GM21619 (cell line): ENCODE measurements at regions not wholly inside any gene's neighbourhood (a gene's known extent, or its start where the extent isn't known, plus 50 kb on each side); places are given as distances from the start of the nearest gene placed in this dataset.

ENCODE experiments used
- ATAC-seq: cut with Tn5 transposase; IDR thresholded peaks from one replicate; pipeline ENCODE4 v1.9.1; 2021; ENCODE audit not compliant: unreplicated experiment

DNA sequence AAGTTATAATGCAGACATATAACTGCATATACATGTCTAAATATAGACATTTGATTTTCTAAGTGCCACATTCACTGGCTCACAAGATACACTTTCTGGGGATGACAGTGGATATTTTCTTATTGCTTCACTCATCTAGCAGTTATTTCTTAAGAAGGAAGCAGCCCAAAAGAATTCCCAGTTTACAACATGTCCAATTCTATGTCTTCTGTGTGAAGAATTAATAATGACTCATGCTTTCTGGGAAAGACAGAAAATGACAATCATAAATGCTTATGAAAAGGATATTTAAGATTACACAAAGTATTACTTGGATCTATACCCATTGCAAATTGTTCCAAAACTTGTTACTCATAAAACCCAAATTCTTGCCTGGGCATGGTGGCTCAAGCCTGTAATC, 543.4 kb downstream of the SUCLA2 start:
- no peak for ATAC-seq

DNA sequence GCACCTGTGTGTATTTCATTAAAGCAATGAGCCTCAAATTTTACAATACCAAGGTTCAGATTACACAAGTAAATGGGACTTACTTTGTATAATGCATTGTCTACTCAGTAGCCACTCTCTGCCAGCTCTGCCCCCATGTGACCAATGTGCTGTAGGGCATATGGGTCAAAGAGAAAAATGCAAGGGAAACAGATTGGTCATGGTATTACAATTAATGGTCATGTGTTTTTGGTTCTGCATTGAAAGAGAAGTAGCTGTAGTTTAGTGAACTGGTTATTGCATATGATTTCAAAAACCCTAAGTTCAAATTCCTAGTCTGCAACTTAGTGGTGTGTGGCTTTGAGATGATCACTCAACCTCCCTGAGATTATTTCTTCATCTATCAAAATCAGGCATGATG, 545.4 kb downstream of the SUCLA2 start:
- no peak for ATAC-seq

DNA sequence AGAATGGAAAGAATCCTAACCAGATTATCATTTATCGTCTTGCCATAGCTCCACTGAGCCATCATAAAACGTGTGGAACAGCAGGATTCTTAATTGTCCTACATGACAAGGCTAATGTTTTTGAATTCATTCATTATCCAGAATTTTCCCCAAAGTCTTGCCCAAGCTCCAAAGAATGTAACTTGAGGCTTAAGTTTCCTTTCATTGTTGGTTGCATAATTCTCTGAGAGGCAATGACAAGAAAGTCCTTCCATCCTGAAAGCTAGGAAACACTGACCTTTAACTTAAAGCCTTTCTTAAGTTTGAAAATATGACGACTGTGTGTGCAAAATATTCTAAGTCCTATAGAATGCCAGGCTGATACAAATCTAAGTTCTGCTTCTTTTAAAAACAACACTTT, 546.1 kb downstream of the SUCLA2 start:
- ATAC-seq: no peak

DNA sequence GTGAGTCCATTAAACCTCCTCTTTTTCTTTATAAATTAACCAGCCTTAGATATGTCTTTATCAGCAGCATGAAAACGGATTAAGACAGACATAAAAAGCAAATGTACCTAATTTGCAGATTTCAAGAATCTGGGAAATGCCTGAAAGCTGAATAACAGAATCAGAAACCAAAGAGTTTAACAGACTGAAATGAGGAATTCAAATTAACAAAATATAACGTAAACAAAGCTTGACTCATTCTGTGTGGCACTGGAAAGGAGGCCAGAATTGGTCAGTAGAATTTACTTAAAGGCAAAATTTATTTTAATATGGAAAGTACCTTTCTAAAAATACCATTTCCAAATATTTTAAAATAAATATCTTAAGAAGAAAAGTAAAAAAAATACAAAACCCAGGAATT, 540.6 kb upstream of the HTR2A start:
- no peak for ATAC-seq

DNA sequence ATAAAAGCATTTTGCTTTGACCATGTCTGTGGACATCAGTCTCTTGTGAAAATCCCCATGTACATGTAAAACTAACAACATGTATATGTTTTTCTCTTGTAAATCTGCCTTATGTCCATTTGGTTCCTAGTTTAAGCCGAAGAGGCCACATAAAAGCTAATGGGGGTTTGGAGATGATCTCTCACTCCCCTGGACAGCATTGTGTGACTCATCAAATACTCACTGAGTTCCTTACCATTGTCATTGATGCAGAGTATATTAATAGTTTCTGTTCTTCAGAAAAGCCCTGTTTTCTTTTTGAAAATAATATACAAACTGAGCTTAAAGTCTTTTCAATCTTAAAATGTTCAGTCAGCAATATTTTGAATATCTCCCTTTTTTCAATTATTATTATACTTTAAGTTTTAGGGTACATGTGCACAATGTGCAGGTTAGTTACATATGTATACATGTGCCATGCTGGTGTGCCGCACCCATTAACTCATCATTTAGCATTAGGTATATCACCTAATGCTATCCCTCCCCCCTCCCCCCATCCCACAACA, 536.7 kb upstream of the HTR2A start:
- no peak for ATAC-seq

DNA sequence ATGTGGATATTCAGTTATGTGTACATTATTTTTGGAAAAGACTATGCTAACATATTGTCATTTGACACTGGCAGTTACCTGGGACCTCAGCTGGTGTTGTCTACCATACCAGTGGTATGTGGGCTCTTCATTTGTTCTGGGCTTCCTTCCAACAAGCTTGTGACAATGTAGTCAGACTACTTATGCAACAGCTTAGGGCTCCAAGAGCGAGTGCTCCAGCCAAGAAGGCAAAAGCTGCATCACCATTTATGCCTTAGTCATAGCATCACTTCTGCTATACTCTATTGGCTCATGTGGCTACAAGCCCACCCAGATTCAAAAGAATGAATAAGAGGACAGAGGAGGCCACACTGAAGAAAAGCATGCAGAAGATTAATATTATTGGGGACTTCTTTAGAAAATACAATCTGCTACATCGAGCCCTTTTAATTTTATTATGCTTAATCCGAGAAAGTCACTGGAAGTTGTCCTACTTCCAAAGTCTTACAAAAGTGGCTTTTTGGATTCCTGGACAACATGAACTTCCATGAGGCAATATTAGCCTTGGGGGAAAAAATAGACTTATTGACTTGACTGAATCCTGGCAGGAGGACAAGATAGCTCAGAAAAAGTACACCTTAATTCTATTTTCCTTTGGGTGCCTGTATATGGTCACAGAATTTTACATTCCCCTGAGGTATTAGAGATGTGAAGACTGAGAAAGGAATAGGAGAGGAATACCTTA, 529.4 kb upstream of the HTR2A start:
- no peak for ATAC-seq

DNA sequence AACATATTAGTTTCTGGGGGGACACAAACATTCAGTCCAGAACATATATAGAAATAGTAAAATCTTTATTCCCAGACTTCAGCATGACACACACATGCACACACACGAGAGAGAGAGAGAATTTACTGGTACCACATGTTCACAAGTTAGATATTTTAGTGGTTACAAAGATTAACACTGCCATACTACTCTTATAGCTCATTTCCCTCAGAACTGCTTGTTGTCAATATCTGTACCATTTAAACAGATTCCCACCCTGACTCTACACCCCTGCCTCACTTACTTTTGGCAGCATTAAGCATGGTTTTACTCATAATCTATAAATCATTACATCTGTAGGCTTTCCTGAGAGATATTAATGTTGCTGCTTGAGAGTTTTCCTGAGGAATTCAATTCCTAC, 524.7 kb upstream of the HTR2A start:
- ATAC-seq: no peak

DNA sequence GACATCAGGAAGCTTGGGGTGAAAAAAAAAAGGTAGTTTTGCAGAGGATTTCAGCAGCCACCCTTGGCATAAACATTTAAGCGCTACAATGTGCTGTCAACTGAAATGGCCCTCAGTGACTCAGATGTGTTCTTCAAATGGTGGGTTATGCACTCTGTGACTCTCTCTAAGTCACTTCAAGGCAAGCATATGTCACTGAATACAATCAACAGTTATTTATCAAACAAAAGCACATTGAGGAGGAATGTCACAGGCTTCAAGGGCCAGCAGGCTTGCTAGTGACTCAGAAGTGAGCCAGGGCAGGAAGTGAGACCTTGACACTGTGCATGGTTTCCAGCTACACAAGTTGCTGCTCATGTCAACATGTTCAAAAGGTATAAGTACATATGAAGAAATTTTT, 523.7 kb upstream of the HTR2A start:
- ATAC-seq: no peak

DNA sequence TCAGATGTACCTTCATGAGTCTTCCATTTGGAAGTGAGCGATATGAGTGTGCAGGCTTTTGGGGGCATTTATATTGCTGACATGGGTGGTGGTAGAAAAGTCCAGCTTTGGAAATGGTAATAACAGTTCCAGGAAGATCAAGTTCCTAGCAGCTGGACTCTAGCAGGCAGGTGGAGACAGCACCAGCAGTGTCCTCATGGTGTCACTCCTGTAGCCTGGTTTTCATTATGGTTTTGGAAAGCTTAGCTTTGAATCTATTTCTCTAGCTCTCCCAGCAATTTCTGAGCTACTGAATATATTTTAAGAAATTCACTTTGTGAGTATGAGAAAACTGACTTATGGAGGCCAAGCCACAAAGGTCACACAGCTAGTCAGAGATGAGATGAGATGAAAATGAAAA, 523.2 kb upstream of the HTR2A start:
- no peak for ATAC-seq

DNA sequence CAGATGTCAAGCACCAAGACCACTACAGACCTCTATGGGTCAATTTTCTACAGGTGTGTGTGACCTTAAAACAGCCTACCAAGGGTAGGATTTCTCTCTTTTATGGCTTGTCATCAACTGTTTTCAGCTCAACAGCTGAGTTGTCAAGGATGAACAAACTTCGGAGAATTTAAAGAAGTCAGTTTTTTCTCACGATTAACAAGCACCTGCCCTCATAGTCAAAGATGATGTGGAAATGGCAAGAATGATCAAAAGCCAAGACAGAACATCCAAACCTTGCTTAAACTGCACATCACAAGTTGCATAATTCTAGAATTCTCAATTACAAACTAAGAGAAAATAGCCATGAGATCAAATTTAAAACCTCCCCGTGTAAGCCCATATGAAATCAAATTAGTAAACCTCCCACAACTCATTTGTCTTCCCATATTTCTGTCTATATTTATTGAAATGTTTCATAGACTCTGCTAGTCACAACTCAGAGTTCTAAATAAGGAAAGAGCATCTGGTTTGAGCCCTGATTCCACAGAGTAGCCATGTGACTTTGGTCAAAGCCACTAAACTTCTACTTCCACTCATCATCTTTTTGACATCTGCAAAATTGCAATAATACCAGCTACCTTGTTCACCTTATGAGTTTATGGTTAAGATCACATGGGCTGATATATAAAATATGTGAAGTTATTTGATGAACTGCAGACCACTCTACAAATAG, 521.5 kb upstream of the HTR2A start:
- no peak for ATAC-seq

DNA sequence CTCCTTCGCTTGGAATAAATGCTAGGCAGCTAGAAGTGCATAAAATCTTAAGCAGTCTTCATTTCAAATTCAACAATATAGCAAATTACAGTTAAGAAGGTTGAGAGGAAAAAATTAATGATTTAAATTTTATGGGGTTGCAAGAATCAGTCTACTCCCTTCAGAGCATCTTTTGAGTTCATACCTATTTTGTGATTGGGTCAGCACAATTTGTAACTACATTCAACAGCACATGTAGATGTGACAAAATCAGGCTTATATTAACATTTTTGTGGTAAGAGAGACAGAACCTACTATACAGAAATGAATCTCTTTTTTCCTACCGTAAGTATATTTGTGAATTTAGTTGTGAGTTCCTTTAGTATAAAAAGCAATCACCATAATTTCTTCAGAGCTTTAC, 520.6 kb upstream of the HTR2A start:
- ATAC-seq: no peak

DNA sequence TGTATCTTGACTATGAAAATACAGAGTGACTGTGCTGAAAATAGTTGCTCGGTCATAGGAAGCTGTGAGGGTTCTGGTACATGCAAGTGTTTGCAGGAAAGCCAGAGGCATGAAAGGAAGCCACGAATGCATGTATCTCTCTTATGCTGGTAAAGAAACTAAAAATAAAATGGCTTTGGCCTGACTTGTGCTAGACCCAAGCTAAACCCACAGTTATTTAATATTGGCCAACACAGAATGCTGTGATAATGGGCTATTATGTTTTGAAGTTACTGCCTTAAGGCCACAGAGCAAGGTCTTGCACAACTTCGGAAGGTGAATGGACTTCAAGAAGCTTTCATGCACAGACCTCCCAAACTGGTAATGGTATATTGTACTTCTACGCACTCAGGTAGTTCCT, 518.2 kb upstream of the HTR2A start:
- no peak for ATAC-seq

DNA sequence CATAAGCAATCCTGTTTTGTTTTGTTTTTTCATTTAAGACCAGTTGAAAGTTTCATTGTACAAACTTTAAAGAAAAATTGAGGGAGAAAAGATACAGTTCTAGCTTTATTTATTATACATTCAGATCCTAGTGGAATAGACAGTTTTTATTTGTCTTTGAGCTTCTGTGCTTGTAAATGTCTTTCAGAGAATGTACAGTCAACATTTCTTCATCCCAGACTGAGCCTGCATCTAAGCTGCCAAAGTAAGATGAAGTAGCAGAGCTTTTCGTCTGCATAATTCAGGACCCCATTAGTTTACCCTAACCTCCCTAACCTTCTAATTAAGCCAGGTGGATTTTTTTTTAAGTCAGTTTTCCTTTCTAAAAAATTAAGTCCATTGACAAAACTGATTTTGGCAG, 516.7 kb upstream of the HTR2A start:
- no peak for ATAC-seq

DNA sequence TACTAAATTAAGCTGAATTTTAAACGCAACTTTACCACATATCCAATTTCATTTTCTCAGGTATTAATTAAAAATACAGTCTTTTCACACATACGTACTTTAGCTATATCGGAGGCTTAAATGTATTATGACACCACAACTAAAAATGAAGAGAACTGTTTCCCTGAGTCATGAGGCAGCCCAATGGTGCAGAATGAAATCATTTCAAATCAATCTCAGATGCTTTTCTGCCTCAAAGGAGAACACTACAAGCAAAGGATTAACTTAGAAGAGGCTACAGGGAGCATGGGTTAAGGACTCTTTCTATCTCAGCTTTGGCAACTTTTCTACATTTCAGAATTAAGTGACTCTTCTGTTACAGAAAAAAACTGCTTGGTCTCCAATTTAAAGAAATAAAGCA, 516.3 kb upstream of the HTR2A start:
- no peak for ATAC-seq

DNA sequence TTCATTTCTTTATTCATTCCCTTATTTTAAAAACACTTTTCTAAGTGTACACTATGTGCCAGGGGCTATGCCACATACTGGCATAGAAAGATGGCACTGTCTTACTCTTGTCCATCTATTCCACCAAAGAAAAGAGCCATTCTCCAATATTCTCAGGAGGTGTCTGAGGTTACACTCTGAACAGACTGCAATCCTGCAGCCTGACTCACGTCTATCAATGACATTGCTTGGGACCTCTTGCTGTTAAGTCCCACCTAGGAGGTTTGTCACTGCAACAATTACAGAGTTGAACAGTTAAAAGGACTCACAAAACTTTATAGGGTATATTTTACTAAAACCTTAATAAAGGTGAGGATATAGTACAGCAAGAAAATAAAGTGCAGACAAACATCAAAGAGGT, 512.9 kb upstream of the HTR2A start:
- no peak for ATAC-seq

DNA sequence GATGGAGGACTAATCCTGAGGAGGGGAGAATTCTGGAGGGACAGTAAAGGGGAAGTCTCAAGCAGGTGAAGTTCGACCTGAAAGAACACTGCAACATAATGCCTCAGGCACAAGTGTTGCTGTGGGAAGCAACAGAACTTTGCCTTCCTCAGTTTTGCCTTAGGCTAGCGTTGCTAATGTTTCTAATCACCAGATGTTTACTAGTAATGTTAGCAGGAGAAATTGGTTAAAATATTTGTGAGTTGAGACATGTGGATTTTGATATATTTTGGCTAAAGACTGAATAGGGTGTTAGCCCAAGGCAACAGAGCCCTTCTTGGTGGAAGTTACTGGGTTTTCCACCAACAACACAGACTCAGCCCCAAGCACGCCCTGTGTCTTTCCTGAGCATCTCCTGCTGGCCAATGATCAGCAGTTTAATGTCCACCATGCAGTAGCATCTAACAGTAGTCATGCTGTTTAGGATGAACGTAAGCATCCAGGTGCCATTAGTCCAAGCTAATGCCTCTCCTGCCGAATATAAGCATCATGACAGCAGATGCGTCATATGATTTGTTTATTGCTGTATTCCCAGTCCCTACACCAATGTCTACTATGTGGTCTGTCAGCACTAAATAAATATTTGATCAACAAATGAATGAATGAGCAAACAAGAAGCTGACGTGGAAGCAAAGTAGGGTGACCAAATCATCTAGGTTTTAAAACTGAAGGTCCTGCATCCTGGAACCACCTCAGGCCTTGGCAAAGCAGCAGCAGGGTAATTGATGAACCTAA, 511.9 kb upstream of the HTR2A start:
- no peak for ATAC-seq

DNA sequence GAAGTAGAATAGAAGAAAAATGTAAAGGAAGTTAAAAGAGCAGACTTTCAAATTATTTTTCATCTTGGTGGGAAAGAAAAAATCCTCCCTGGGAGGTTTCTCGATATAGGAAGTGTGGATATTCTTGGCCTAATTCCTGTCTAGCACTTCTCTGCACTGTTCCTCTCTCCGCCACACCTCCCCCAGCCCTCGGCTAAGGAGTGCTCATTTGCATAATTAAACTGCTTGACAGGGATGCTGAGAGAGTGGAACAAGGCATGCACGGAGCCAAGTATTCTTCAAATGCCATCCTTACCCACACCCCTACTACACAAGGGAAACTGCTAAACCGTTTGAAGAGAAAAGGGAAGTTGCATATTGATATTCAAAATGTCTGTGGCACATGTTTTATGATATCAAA, 511.0 kb upstream of the HTR2A start:
- no peak for ATAC-seq

DNA sequence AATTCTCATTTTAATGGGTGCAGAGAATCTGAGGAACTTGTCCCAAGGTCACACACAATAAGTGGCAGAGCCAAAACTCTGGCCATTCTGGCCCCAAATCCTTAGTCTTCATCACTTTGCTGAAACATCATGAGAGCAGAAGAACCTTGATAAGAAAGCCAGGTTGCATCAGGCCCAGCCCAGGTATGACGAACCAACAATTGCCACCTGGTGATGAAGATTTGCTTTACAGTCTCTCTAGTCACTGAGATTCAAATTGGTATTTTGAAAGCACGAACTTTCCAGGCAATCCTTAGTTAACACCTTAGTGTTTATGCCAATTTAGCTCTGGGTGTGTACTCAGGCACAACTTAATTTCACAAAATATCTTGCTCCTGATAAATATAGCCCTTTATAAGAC, 502.7 kb upstream of the HTR2A start:
- ATAC-seq: no peak

DNA sequence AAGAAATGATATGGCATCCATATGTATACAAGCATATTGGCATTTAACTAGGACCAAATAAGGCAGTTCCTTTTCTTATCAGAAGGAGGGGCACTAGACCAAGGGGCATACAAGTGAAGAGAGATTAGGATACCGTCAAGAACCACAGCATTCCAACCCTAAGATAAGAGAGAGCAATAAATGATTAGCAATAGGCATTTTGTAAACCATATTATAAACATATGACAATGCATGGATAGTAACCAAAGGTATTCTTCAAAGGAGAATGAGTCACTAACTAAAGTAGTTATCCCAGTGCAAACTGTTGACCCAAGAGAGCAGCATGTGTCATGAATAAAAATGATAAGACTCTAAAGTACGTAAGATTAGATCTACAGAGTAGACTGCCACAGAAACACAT, 500.9 kb upstream of the HTR2A start:
- no peak for ATAC-seq

DNA sequence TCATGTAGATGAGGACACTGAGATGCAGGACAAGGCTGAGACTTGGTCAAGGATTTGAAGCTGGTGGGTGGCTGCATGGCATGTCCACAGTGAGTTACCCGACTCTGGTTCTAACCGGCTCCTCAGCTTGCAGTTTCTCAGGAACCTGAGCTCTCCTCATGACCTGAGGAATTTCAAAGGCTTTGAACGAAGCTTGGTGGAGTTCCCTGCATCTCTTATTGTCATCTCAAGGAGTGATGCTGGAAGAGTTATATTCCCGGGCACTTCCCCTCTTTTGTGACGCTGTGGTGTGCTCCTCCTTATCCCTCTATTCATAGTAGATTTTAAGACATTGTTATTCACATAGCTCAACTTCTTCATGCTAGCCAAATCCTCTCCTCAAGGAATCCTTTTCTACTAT, 500.1 kb upstream of the HTR2A start:
- no peak for ATAC-seq

DNA sequence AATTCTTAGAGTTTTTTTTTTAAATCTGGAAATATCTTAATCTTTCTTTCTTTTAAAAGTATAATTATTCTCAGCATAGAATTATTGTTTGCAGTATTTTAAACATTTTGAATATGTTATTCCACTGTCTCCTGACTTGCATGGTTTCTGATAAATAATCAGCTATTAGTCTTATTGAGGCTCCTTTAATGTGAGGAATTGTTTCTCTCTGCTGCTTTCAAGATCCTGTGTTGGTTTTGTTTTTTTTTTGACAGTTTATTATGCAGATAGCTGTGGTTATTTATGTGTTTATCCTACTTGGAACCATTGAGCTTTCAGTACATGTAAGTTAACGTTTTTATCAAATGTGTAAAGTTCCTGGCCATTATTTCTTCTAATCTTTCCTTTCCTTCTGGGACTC, 477.9 kb upstream of the HTR2A start:
- ATAC-seq: no peak

DNA sequence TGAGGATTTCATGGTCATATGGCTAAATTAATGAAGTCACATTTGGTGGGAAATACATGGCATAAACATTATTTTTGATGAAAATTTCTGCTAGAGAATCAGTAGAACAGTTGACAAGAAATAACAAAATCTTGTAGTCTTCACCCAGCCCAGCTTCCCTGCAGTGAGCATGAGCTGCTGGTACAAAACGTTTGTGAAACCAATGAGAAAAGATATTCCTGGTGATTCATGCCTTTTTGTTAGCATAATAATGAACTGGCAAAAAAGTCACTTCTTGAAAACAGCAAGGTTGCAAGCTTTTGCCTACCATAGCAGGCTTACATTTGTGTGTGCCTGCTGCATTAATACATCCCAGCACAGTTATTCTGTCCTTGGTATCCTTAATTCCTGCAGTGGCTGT, 475.9 kb upstream of the HTR2A start:
- no peak for ATAC-seq
